ENCODE measurements at regions not wholly inside any gene's neighbourhood (a gene's known extent, or its start where the extent isn't known, plus 50 kb on each side); places are given as distances from the start of the nearest gene placed in this dataset.

DNA sequence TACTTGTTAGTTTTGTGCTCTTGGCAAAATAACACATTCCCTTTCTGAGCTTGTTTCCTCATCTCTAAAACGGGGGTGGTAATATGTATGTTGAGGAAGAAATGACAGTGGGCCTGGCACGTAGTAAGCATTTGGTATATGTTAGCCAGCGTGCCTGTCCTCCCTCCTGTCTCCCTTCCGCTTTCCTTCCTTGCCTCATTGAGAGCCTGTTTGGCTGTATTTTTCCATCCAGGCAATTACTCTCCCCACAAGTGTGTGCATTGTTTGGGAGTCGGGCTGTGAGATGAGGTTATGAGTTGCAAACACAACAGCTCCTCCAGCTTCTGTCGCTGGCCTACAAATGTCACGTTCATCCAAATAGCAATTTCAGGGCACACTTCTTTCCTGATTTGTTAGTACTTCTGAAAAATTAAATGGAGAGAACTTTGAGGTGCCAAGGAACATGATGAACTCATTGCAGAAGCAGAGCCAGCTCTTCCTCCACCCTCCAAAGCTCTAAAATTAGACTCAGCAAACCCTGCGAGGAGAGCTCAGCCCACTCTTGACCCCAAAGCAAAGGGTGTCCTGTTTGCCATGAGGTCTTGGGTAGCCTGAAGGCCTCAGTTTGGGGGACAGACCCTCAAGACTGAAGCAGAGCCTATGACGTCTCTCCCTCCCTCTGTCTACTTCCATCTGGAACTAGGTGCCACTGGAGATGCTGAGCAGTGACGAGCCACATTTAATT lies 50.7 kb upstream of the TOX2 start:
- Mint-ChIP-seq H3K27ac (no peak overlapping the region), H3K36me3 (ENCODE audit: low read depth) (no peaks in the 10 kb centered on the region), H3K9me3 (no peaks in the 10 kb centered on the region), H3K4me1 (no peaks in the 10 kb centered on the region), H3K4me3 (no peak overlapping the region), H3K27me3 (peaks cover 8% of the 10 kb centered on the region)
- TF ChIP-seq, protein P1, sequence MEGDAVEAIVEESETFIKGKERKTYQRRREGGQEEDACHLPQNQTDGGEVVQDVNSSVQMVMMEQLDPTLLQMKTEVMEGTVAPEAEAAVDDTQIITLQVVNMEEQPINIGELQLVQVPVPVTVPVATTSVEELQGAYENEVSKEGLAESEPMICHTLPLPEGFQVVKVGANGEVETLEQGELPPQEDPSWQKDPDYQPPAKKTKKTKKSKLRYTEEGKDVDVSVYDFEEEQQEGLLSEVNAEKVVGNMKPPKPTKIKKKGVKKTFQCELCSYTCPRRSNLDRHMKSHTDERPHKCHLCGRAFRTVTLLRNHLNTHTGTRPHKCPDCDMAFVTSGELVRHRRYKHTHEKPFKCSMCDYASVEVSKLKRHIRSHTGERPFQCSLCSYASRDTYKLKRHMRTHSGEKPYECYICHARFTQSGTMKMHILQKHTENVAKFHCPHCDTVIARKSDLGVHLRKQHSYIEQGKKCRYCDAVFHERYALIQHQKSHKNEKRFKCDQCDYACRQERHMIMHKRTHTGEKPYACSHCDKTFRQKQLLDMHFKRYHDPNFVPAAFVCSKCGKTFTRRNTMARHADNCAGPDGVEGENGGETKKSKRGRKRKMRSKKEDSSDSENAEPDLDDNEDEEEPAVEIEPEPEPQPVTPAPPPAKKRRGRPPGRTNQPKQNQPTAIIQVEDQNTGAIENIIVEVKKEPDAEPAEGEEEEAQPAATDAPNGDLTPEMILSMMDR (IDR thresholded peaks at IDR 0.05), result no peak
- no peak for DNase-seq
- ChIA-PET POLR2A (no interaction called here), CTCF (no interaction called here)
- intact Hi-C loops (cut with micrococcal nuclease), result no loop called here
- ATAC-seq (ENCODE audit: low read depth), result no peak

DNA sequence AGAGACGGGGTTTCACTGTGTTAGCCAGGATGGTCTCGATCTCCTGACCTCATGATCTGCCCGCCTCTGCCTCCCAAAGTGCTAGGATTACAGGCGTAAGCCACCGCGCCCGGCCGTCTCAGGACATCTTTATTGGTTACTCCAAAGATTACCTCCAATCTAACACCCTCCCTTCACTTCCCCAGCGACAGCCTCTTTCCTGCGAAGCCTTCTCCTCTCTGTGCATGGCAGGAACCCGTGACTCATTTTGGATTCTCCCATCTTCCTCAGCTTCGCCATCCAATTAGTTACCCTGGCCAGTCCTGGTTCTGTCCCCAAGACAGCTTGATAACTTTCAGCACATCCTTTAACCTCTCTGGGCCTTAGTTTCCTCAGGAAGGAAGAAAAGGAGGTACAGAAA lies 51.3 kb upstream of the TOX2 start:
- TF ChIP-seq, protein P1 (IDR thresholded peaks at IDR 0.05), result no peak
- Mint-ChIP-seq H3K27ac (no peak overlapping the region), H3K9me3 (no peaks in the 10 kb centered on the region), H3K27me3 (peaks cover 8% of the 10 kb centered on the region), H3K4me3 (no peak overlapping the region), H3K4me1 (no peaks in the 10 kb centered on the region), H3K36me3 (ENCODE audit: low read depth) (no peaks in the 10 kb centered on the region)
- DNase-seq (no peak), ATAC-seq (ENCODE audit: low read depth) (no peak)
- CTCF ChIA-PET, result no interaction called here
- intact Hi-C loops (cut with micrococcal nuclease), result no loop called here
- POLR2A ChIA-PET, result interaction anchor here (0.7 kb wide), 1 partner anchor 127 kb away, joined by 5 read pairs; no protein-coding TSS in a partner anchor

- H3K4me3 Mint-ChIP-seq, result no peak overlapping the region
- no peaks in the 10 kb centered on the region for H3K9me3 Mint-ChIP-seq
- CTCF ChIA-PET, result no interaction called here
- H3K27ac Mint-ChIP-seq, result no peak overlapping the region
- POLR2A ChIA-PET, result no interaction called here
- DNase-seq (no peak), ATAC-seq (ENCODE audit: low read depth) (no peak)
- no peaks in the 10 kb centered on the region for H3K4me1 Mint-ChIP-seq
- H3K36me3 Mint-ChIP-seq (ENCODE audit: low read depth), result no peaks in the 10 kb centered on the region
- TF ChIP-seq, protein P1 (IDR thresholded peaks at IDR 0.05), result no peak
- intact Hi-C loops (cut with micrococcal nuclease), result no loop called here
- peaks cover 8% of the 10 kb centered on the region for H3K27me3 Mint-ChIP-seq
These were observed 52.2 kb upstream of the TOX2 start for GRCh38 chr20:43862438-43862837.

DNA sequence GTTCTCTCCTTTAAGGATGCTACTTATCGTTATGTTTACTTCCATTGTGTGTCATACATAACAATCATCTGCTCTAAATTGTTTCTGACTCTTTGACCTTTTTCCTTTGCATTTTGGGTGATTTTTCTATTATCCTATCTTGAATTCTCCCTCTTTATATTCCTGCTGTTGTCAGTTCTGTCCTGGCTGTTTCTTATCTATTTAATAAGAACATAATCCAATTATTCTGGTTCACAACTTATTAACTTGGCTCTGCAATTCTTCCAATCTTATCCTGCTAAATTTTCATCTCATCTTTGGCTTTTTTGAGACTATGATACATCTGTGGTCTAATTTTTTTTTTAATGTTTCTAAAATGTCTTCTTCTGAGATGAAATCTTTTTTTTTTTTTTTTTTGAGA lies 54.7 kb upstream of the TOX2 start:
- ChIA-PET CTCF (no interaction called here), POLR2A (no interaction called here)
- H3K36me3 Mint-ChIP-seq (ENCODE audit: low read depth), result no peaks in the 10 kb centered on the region
- H3K4me3 Mint-ChIP-seq, result no peak overlapping the region
- DNase-seq, result no peak
- TF ChIP-seq, protein P1 (IDR thresholded peaks at IDR 0.05), result no peak
- H3K9me3 Mint-ChIP-seq, result peaks cover 2% of the 10 kb centered on the region
- H3K27ac Mint-ChIP-seq, result no peak overlapping the region
- H3K4me1 Mint-ChIP-seq, result no peaks in the 10 kb centered on the region
- H3K27me3 Mint-ChIP-seq, result peaks cover 12% of the 10 kb centered on the region
- intact Hi-C loops (cut with micrococcal nuclease), result no loop called here
- ATAC-seq (ENCODE audit: low read depth), result no peak

GRCh38 chr20:43857932-43858331 lies 56.7 kb upstream of the TOX2 start:
- POLR2A ChIA-PET, result no interaction called here
- Mint-ChIP-seq H3K36me3 (ENCODE audit: low read depth) (no peaks in the 10 kb centered on the region), H3K27ac (no peak overlapping the region), H3K4me1 (no peaks in the 10 kb centered on the region), H3K27me3 (peaks cover 6% of the 10 kb centered on the region), H3K9me3 (peaks cover 2% of the 10 kb centered on the region), H3K4me3 (no peak overlapping the region)
- intact Hi-C loops (cut with micrococcal nuclease), result no loop called here
- DNase-seq, result no peak
- TF ChIP-seq, protein P1 (IDR thresholded peaks at IDR 0.05), result no peak
- ATAC-seq (ENCODE audit: low read depth), result no peak
- CTCF ChIA-PET, result no interaction called here

Data from activated B cell treated with CpG ODN at 0.5 μM for 24 hours (primary cell).